ENCODE measurements at regions not wholly inside any gene's neighbourhood (a gene's known extent, or its start where the extent isn't known, plus 50 kb on each side); places are given as distances from the start of the nearest gene placed in this dataset.
"Not testable (repeated sequence)": the region's sequence is repeated elsewhere in the genome, so short reads cannot be mapped to it uniquely, and the experiment has no call there.

DNA sequence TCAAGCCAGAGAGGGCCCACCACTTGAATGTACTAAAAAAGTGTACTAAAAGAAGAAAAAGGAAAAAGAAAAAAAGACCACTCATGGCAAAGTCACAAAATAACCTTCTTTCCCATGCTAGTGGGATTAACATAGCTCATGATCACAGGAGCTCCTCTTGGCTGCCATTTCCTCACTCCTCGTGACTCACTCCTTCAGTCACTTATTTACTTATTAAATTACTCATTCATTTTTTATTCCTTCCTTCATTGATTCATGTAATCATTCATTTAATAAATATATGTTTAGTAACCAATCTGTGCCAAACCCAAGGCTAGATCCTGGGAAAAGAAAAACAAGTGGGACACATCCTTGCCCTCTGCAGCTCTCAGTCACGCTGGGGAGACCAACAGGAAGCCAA, 300.5 kb downstream of the INSIG2 start:
- DNase-seq (ENCODE audit: low read depth in 2 of 2), result no peak

DNA sequence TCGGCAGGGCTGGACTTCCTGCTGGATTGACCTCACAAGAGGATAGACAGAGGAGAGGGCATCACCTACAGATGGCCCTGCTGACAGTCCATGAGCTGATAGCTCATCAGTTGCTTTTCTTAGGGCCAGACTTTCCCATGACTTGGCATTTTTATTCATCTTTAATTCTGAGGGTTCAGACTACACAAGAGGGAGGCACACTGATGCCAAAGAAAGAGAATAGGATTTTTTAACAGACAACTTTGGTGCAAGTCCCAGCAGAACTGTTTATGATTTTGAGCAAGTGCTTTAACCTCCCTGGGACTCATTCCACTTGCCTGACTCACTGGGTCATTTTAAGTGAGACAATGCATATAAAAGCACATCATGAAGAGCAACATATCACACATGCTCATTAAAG, 299.2 kb downstream of the INSIG2 start:
- DNase-seq (ENCODE audit: low read depth in 2 of 2), result no peak

DNA sequence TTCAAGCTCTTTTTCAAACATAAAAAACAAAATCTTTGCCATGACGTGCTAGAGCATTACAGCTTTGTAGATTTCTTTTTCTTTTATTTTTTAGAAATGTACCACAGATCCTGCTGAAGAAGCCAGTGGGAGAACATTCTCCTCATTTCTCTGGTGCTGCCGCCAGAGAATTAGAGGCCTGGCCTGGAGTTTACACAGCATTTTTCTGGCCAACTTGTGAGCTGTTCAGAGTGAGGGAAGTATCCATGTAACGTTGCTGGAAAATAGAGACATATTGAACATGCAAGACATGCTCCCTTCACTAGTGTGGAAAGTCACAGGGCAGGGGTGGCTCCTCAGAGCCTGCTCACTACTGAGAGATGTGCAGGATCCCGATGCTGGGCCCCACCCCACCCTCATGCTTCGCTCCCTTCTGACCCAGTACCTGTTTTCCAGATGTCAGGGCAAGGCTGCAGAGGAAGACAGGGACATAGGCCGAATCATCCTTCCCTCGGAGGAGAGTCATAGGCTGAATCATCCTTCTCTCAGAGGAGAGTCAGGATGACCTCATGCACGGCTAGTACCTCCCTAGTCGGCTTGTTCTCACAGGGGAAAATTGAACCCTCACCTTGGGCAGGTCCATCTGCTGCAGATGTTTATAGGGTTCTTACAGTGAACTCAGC, 298.5 kb downstream of the INSIG2 start:
- DNase-seq (ENCODE audit: low read depth in 2 of 2), result no peak

DNA sequence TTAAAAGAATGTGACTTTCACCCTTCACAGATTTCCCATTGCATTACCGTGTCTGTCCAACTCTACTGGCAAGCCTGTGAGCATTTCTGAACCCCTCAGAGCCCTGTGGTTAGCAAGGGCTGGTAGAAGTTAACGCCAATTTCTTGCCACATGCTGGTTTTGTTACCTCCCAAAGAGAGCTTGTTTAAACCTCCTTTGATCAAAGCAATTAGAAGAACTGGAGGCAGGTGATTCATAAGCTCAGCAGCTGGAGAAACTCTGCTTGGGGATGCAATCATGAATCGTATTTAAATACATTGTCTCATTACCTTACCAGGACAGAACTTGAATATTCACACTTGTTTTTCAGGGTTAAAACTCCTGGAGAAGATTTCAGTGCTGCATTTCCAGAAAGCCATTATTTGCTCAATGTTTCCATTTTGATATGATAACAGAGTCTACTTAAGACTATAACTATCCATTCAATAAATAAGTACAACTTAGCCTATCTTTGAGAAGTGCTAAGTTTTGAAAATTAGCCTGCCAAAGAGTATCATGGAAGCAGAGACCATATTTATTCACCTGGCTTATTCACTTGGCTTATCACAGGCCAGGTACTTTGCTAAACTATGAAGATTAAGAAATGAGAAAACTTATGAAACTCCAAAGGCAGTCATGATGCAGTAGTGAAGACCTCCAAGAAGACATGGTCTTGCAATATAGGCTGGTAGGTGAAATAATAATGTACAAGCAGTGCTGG, 292.8 kb downstream of the INSIG2 start:
- no peak for DNase-seq (ENCODE audit: low read depth in 2 of 2)

DNA sequence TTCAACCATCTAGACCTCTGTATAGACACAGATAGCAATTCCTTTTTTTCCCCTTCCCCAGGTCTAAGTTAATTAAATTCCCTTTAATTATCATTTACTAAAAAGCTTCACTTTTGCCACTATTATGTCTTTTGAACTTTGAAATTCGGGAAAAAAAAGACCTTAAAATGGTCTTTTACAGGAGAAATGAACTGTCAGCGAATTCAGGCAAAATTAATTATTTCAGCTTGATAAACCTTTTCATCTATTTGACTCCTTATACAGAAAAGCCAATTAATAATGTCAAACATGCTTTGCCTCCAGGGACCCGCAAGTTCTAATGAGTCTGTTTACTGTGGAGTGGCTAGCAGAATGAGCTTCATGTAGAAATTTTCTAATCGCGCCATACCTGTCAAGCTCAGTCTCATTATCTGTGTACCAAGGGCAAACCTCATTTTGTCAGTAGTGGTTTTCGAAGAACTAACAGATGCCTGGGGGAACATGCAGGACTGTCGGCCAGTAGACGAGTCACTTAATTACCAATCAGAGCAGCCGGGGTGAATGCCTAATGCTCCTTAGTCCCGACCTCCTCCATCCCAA, 287.7 kb downstream of the INSIG2 start:
- no peak for DNase-seq (ENCODE audit: low read depth in 2 of 2)

DNA sequence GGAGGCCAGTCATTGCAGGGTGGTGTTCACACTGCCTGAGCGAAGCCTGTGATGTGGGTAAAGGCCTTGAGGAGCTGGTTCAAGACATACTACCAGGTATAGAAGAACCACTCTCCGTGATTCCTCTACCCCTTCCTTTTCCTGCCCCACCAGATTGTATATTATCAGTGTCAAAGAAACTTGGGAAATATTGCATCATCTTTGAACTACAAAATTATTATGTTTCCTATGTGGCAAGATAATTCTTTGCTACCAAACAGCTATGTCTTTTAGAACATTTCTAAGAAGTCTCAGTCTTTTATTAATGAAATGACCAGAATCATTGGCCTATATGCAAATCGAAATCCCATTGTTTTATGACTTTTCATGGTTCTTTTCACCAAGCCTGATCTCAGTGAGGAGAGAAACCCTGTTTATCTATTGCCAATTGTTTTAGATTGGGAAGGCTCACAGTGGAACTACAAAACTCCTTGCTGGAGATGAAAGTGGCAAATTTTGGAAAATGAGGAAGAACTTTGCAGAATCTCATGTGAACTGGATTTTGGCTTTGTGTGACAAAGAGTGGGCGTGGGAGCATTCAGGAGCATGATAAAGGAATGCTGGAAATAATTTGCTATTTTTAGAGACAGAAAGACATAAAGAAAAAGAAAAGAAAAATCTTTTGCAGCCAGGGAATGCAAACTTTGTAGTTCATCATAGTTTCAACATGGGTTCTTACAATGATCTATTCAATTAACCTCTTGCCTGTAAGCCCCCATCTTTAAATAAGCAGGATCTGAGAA, 286.9 kb downstream of the INSIG2 start:
- DNase-seq (ENCODE audit: low read depth in 2 of 2), result no peak

DNA sequence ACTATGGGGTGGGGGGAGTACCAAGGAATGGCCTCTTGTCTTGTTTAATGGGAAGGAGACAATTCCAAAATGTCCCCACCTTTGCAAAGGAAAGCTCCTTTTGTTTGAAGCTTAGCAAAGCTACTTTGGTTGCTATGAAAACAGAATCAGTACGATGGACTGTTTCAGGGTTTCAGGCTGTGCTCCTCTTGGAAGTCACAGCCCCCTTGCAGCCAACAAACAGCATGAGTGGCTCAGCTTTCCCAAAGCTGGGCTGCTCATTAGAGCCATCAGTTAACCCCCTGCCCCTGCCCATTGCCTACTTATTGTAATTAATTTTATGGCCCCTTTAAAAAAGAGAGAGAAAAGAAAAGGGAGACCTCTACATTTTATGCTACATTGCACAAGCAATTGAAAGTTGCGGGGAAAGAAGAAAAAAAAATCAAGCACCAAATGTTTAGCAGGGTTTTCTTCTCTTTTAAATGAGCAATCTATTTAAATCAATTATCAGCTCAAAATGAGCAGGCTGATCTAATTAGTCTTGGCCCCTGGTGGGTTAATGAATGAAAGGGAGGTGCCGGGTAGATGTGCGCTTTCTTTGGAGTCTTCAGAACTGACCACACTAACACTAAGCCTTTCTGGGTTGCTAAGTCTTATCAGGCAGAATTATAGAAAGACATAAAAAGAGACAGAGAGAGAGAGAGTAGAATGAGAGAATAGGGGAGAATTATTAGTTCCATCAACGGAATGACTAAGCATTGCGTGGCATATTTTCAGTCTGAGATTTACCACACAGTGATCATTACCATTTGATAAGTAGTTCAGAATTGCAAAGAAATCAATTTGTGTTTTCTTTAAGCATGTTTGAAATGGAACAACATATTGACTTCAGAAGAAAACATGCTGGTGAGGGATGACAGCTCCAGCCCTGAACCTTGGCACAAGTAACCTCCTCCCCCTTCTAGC, 284.9 kb downstream of the INSIG2 start:
- no peak for DNase-seq (ENCODE audit: low read depth in 2 of 2)

DNA sequence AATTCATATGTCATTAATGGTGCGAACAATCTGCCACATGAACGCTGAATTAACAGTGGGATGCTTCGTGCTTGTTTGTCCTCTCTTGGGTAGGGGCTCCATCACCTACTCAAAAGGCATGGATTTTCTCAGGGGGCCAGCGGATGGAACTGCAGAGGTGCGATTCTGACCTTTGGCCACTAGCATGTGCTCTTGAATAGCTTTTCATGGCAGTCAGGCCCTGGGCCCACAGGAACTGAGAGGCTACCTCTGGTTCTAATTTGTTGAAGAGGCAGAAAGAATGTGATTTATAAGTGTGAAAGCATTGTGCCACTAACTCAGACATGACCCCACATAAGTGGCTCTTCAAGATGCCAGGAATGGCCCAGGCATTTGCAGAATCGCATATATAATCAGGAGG, 283.2 kb downstream of the INSIG2 start:
- no peak for DNase-seq (ENCODE audit: low read depth in 2 of 2)

DNA sequence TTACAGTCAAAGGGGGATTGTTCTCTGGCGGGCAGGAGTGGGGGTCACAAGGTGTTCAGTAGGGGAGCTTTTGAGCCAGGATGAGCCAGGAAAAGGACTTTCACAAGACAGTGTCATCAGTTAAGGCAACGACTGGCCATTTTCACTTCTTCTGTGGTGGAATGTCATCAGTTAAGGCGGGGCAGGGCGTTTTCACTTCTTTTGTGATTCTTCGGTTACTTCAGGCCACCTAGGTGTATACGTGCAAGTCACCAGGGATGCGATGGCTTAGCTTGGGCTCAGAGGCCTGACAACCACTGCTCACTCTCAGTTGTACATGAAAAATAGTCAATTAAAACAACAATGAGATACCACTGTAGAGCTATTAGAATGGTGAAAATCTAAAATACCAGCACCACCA, 281.2 kb downstream of the INSIG2 start:
- DNase-seq (ENCODE audit: low read depth in 2 of 2), result not testable (repeated sequence)

DNA sequence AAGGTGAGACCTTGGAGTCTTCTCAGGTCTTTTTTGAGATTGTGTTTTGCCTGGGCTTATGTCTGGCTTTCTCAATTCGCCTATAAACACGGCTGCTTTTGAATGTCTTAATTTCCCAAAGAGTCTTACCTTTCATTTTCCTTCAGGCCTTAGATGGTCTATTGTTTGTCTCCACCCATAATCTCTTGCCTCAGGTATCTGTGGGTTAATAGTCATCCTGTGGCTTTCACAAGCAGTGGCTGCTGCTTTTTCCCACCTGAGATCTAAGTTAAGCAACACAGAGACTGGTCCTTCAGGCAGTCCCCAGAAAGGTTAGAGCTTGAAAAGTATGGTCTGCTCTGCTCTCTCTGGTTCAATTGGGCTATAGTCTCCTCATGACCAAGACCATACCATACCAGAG, 275.3 kb downstream of the INSIG2 start:
- DNase-seq (ENCODE audit: low read depth in 2 of 2), result no peak

DNA sequence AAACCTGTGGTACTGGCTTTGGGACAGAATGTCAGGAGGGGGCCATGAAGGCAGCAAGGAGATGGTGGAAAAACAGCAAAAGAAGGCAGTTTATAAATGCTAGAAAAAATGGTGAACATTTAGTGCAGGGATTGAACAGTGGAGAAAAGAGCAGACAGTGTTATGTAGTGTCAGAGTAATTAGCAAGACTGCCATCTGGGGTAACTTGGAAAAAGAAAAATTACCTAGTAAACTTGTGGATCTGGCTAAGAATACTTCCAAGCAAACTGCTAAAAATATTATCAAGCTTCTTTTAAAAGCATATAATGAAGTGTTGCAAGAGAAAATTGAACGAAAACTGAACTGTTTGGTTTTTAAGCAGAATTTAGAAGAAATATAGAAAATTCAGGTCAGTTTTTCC, 267.8 kb downstream of the INSIG2 start:
- no peak for DNase-seq (ENCODE audit: low read depth in 2 of 2)

DNA sequence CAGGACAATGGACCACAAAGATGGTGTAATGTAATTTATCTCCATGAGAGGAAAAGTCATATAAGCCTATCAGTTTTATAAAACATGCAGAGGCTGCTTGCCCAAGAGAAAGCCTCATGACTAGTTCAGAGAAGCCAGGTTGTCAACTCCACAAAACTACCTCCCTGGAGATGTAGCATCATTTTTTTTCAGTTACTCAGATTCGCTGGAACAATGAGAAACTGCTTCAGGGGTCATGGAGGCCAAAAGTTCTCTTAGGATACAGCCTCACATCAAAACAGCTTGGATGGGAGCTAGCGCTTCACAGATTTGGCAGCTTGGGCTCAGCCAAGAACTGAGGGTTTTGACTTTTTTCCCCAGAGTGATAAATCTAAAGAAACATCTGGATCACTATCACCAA, 263.5 kb downstream of the INSIG2 start:
- no peak for DNase-seq (ENCODE audit: low read depth in 2 of 2)

DNA sequence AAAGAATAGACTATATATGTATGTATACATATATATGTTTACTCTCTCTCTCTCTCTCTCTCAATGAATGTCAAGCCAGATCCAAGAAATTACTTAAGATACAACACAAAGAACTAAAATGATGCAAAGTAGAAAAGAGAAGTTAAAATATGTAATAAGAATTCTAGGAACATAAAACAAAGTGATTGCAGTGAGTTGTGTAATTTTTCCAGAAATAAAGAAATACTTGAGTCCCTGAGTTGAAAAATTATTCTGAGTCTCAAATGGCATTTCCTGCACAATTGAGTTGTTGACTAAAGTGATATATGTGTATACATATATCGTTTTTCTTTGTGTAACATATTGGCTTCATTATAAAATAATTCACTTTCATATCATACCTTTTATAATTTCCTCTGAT, 262.4 kb downstream of the INSIG2 start:
- no peak for DNase-seq (ENCODE audit: low read depth in 2 of 2)

DNA sequence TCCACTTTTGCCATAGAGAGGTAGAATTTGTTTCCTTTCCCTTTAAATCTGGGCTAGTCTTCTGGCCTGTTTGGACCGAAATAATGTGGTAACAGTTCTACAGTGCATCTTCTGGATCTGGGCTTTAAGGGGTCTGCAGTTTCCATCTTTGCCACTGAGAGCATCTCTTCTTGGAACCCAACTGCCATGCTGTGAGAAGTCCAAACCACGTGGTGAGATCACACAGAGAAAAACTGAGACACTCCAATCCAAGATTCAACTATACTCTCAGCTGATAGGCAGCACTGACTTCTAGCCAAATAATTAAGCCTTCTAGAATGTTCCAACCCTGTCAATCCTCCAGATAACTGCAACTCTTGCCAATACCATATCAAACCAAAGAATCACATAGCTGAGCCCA, 261.1 kb downstream of the INSIG2 start:
- no peak for DNase-seq (ENCODE audit: low read depth in 2 of 2)

DNA sequence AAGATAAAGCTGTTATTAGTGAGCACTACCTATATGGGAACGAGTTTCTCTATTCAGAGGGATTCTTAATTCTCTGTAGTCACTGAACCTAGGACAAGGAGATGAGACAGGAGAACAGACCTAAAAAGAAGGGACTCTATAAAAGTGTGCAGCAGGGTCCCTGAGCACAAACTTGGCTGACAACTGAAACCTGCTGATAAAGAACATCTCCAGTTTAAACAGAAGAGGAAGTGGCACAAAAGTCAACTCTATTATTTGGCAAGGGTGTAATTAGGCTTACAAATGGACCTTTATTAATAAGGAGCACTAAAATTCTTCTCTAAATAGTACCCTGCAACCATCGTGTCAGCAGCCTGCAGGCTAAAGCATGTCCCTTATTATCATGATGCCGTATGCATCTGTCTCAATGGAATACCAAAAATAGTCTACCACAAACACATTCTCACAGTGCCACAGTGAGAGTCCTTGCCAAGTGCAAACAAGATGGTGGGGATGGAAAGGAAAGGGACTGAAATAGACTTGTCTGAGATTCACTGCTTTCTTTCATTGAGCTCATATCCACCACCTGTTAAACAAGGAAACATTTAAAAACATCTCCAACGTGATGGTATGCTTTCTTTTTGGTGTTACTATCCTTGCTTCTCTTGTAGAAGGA, 260.2 kb downstream of the INSIG2 start:
- no peak for DNase-seq (ENCODE audit: low read depth in 2 of 2)

DNA sequence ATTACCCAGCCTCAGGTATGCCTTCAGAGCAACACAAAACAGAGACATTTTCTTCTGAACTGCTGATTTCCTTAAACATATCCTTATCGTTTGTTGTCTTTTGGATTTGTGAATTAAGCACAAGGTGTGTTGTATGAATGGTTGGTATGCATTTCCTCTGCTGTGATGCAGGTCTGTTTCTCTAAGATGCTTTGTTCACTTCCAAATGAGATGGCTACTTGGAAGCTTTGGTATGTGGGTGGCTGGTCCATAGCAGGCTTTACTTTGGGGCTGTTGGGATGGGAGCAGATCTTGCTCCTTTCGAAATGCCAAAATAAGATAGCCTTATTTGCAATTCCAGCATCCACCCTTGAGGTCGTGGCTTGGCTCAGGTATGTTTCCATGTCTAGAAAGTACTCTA, 257.2 kb downstream of the INSIG2 start:
- no peak for DNase-seq (ENCODE audit: low read depth in 2 of 2)

DNA sequence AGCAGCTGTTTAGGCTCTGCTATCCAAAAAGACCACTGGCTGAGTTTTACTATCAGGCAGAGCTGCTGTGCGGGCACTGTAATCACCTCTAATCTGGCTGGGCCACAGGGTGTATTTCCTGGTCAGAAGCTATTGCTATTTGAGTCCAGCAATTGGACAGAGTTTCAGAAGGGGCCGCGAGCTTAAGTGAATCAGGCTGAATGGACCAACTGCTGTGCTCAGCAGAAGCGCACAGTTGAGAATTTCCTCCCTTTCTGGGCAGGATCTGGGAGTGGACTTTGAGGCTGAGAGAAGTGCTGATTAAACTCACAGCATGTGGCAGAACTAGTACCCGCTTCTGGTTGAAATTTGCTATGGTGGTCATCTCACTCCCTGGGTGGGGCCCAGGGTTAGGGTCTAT, 251.8 kb downstream of the INSIG2 start:
- no peak for DNase-seq (ENCODE audit: low read depth in 2 of 2)

DNA sequence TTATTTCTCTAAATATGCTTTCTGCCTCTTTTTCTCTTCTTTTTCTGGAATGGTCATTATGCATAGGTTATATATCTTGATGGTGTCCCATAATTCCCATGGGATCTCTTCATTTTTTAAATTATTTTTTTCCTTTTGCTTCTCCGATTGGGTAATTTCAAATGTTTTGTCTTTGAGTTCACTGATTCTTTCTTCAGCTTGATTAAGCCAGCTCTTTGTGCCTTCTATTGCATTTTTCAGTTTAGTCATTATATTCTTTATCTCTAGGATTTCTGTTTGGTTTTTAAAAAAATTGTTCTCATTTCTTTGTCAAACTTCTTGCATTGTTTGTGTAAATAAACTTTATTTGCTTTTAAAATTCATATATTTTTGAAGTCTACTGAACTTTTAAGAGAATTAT, 251.1 kb downstream of the INSIG2 start:
- DNase-seq (ENCODE audit: low read depth in 2 of 2), result no peak

DNA sequence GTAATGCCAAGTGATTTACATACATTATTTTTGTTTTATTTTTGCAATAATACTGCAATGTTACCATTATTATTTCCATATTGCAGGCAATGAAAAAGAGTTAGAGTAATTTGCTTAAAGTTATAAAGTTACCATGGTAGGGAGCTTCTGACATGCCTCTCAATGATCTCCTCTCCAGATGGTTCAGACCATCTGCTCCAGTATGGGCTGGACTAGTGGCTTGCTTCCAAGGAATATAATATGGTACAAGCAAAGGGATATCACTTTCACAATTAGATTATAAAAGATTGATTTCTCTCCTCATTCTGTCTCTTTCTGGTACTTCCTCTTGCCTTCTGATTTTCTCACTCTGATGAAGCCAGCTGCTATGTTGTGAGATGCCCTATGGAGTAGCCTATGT, 245.4 kb downstream of the INSIG2 start:
- no peak for DNase-seq (ENCODE audit: low read depth in 2 of 2)

DNA sequence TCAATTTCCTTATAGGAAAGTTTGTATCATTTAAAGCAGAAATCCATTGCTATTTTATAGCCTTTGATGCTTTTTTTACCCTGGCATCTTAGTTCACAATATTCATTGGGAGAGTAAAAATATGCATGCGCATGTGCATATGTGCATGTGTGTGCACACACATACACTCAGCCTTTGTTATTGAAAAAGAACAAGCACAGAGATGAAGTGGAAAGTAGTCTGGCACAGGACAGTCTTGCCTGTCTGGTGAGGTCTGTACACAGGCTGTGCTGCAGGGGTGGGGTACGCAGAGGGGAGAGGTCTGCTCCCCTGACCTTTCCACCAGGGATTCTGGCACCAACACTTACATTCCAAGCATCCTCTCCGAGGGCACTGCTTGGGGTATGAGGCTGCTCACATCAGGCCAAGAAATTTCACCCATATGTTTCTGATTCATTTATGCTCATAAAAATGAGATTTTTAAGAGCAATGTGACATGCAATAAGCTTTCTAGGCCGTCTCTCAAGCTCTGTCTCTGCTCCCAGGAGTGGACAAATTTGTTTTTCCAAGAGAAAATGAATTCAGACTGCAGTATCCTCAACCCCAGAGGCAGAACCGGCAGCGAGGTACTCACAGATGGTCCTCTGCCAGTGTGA, 237.2 kb downstream of the INSIG2 start:
- DNase-seq (ENCODE audit: low read depth in 2 of 2), result no peak

Measured in stimulated activated CD8-positive, alpha-beta memory T cell treated with anti-CD3 and anti-CD28 coated beads, Interleukin-15, amount 100 ng/mL, for 48 hours (primary cell).